NT2/D1 (cell line): ENCODE measurements at regions not wholly inside any gene's neighbourhood (a gene's known extent, or its start where the extent isn't known, plus 50 kb on each side); places are given as distances from the start of the nearest gene placed in this dataset.

Experiments
- YY1 ChIP-seq: IDR thresholded peaks from 2 replicates; pipeline ENCODE4 v1.6.1; 2011; ENCODE audit not compliant: insufficient read length, insufficient read depth
- ZNF274 ChIP-seq: IDR thresholded peaks from 2 replicates; pipeline ENCODE4 v1.6.1; 2011; ENCODE audit warnings: mild to moderate bottlenecking, low read depth, low read length

DNA sequence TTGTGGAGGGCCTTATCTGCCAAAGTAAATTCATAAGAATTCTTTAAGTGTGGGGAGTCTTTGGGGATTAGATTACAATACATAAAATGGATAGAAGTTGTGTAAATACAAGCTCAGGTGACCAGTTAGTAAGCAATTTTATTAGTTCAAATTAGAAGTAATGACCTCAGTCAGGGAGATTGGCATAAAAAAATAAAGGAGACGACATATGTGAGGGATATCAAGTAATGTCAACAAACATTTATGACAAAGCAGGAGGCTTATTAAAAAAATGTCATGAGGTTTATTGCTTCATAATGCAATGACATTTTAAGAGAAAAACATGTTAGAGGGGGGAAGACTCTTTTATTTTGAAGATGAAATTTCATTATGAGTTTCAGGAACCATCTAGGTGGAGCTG is 1137.0 kb upstream of the PHF14 start:
- TF ChIP-seq YY1: no peak
- no peak for TF ChIP-seq ZNF274
